GM19238 (cell line): ENCODE measurements at regions not wholly inside any gene's neighbourhood (a gene's known extent, or its start where the extent isn't known, plus 50 kb on each side); places are given as distances from the start of the nearest gene placed in this dataset.

Experiments
- DNase-seq: peaks from one replicate; pipeline ENCODE4 v3.0.0; 2011; ENCODE audit warnings: low spot score; ENCODE audit not compliant: insufficient read length

DNA sequence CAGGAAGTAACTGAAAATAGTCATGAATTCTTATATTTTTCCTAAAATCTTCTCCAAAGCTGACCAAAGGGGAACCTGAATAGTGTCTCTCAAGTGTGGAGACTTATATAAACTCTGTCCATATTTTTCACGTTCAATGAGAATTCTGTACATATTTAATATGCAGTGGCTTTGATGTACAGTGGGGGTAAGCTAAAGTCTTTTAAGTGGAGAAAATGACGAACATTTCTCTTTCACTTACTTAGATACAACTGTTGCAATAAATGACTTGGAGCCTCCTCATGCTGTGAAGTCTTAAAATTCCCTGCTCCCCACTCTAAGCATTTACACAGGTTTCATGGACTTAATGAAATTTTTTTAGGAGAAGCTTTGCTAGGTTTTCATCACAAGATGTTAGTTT, 1196.7 kb downstream of the EFNB2 start:
- DNase-seq: no peak

DNA sequence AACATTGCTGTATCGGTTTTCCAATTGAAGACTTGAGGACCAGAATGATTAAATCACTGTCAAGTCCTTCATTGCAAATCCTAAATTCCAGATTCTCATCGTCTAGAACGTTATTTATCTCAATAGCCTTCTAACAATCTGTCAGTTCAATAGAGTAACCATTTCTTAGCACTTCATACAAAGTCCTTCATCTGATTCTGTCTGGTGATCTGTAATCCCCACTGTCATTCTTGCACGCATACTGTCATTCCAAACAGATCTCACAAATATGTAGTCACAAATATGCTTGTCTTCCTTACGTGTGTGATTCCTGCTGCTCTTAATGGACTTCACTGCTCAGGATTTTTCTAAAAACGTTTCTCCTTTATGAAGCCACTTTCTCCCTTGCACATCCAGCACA, 1197.5 kb downstream of the EFNB2 start:
- no peak for DNase-seq

DNA sequence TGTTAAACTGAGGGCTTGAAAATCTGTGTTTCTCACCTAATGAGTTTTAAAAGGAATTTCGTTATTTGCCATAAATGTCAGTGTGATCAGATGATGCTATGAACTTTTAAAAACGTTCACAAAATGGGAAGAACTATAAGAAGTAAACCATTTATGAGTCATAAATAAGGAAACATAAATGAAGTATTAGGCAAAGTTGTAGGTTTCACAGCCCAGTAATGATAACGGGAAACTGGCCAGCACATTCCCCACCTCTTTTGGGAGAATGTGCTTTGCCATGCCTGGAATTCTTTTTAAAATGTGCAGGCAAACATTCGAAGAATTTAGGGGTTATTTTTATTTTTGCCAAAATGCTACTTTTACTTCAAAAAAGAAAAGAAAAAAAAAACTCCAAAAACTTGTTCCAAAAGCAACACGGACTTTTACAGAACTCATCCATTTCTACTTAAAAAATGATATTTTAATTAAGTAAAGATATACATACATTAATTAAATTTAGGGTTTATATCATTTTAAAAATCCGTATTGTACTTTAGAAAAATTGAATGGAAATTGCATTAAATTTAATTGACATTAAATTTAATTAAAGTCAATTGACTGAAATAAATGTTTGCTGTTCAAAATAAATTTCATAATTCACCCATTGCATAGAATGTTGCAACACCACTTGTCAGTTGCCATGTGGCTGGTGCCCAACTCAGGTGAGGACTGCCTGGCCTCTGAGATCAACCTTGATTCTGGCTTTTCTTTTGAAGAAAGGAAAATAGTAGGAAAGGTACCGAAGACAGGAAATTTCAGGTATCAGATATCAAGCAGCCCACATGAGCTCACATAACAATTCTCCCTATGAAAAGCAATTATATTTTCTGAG, 1198.5 kb downstream of the EFNB2 start:
- no peak for DNase-seq

DNA sequence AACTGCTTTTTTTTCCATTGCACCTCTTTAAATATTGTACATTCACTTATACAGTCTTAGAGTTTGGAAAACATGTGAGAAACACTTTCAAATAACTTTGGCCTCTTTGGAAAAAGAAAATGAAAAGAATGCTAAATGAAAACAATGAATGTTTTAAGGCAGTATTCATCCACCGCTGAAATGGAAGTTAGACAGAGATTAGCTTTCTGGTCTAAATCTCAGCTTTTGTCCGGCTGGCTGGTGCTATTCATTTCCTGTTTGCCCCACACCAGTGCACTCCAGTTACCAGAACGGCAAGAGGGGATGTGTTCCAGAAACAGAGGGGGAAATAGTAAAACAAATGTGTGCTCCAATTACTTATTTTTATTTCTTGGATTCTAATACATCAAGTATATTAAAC, 1201.3 kb downstream of the EFNB2 start:
- no peak for DNase-seq

DNA sequence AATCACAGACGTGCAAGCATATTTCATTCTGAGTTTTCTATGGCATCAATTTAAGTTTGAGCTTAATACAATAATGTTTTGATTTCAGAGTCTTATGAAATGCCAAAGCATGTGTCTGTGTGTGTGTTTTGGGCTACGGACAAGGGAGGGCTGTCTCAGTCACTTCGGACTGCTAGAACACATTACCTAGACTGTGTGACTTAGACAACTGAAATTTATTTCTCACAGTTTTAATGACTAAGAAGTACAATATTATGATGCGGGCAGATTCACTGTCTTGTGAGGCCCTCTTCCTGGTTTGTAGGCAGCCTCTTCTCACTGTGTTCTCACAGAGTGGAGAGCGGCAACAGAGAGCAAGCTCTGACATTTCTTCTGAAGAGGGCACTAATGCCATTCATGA, 1202.0 kb downstream of the EFNB2 start:
- DNase-seq: no peak

DNA sequence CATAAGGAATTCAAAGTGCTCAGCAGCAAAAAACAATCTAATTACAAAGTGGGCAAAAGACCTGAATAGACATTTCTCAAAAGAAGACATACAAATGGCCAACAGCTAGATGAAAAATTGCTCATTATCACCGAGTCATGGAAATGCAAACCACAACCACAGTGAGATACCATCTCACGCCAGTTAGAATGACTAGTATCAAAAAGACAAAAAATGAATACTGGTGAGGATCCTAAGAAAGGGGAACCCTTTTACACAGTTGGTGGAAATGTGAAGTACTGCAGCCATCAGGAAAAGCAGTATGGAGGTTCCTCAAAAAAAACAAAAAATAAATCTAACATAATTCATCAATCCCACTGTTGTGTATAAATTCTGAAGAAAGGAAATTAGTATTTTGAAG, 1206.1 kb downstream of the EFNB2 start:
- DNase-seq: no peak

DNA sequence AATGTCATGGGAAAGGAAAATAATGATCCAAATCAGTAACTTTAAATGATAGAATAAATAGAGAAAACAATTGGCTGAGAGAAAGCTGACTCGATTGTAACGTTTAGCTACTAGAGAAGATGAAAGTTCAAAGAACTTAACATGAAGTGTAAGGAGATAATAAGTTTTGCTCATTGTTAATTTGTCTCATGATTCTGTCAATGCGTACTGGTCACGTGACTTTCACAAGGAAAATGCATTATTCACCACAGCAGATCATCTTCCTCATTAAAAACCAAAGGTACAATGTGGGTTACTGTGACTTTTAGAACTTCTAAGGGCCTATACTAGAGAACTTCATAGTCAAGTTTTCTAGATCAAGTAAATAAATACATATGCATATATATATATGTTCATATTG, 1207.2 kb downstream of the EFNB2 start:
- DNase-seq: no peak

DNA sequence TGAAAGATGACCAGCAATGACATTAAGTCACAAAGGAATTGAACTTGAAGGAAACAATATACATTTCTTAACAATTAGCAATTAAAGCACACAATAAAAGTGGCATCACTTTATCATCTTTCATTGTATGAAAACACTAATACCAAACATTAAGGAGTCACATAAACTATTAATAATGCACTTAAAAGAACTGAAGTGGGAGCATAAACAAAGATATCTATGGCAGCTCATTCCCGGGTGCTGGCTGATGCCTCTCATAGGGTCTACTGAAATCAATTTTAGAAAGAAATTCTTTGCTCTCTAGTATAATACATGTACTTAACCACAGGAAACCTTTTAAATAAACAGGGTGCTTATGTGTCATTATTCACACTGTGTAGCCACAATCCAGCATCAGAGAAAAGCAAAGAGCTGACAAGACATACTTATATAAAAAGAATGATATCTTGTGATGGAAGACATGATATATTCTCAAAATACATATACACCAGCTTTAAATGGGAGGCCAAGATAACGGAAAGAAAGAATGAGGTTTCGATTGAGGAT, 1207.8 kb downstream of the EFNB2 start:
- no peak for DNase-seq

DNA sequence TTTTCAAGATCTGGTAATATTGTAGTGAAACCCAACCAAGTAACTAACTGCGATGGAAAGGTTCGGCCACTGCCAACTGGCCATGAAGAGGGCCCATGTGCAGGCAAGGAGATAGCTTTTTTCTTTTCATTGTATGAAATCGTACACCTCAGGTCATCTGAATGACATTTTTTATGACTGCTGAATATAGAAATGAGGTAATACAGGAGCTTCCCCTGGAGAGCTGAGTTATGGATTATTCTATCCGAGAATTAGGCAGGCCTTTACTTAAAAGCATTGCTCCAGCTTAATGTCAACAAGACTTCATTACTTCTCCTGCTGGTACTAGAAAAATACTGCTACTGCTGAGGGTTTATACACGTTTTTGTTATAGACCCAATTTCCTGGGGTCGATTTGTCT, 1215.6 kb downstream of the EFNB2 start:
- DNase-seq: no peak

DNA sequence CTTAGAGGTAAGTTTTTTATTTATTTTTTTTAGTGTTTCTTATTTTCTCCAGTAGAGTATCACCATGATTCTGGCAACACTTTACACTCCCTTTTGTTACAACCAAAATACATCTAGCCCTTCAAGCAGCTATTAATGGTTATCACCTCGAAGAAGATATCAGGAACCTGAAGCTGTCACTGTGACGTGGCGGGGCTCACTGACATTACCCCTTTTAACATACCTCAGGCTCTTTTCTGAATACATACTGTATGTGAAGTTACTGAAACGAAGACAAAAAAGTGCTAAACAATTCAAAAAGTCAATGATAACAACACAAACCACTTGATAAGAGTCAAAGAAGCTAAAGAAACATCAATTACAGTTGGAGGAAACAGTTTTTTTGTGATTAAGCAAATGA, 1218.7 kb downstream of the EFNB2 start:
- DNase-seq: no peak

DNA sequence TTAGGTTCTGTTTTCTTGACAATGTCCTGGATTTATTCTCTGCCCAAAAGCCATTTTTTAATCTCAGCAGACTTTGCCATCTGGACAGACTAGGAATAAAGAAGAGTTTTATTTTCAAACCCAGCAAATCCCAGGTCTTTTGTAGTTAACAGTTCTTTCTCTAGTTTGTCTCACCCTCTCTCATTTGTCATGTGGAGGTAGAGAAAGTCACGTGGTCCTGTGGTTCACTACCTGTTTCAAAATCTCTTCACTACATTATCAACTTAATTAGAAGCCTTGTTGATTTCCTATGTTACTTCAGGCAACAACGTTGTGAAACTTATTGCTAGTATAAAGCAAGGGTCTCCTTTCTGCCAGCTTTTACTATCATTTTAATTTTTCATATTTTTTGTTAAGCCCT, 1222.6 kb downstream of the EFNB2 start:
- no peak for DNase-seq

DNA sequence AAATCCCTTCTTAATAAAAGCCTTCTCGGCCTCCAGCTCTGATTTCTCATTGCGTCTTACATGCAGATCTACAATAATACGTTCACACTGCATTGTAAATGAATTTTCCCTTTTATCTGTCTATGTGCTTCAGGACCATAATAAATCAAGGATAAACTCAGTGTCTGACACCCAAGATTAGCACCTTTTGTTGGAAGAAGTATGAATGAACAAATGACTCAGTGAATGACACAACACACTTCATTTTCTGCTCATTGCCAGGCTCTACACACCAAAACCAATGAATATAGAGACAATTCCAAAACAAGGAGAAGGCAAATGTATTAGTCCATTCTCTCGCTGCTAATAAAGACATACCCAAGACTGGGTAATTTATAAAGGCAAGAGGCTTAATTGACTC, 1224.4 kb downstream of the EFNB2 start:
- DNase-seq: no peak

DNA sequence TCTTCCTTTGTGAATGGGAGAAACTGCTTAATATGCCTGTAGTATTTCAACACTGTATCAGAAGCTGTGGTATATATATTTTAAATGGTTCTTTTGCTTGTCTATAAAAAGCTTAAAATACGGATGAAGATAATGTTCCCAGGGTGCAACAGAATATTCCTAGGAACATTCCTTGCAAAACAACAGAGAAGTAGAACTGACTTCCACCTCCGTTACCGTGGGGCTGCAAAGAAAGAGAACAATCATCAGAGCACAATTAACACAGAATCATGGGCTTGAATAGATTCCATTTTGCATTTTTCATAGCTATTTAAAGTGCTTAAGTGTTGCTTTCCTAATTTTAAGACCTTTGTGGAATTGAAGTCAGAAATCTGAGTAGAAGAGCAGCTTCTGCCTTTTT, 1227.7 kb downstream of the EFNB2 start:
- DNase-seq: no peak

DNA sequence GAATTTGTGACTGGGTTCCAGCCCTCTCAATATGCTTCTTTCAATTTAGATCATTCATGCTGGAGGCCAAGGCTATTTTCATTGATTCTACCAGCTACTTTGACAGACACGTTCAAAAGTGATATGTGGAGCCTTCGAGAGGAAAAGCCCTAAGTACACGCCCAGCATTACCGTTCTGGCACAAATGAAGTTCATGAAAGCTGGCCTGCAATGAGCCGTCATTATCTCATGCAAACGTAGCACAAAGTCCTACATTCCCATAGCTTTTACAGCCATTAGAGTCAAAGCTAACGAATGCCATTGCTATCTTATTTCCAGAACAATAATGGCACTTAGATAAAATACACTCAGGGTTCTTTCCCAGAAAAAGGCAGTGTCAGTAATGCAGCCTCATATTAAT, 1237.6 kb downstream of the EFNB2 start:
- no peak for DNase-seq

DNA sequence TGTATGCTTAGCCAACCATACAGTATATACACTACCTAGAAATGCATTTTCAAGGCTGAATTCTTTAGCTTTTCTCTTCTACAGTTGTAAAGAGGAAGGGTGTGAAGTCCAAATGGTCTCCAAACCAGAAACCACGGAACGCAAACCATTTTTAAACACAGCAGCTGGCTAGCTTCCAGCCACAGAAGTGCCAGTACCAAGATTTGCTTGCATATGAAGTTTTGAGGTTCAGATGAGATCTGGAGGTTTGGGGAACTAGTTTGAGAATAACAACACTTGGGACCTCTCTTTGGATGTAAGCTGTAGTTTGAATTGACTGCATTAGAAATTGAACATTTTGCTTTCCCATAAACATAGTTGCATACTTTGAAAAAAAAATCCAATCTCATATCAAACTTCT, 1243.5 kb downstream of the EFNB2 start:
- no peak for DNase-seq

DNA sequence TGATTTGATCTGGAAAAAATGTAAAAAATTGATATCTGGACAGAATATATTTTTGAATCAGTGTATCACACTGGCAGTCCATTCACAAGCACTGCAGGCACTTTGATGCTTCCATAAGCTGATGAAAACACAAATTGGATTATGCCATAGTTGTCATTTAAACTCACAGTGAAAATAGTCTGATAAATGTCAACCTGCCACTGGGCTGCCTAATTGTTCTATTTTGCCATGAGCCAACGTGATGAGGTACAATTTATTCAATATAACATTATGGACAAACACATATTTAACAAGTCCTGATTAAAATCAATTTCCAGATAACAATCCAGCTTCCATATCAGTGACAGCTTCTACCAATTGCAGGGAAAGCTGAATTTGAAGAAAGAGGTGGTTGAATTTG, 1244.9 kb downstream of the EFNB2 start:
- DNase-seq: no peak

DNA sequence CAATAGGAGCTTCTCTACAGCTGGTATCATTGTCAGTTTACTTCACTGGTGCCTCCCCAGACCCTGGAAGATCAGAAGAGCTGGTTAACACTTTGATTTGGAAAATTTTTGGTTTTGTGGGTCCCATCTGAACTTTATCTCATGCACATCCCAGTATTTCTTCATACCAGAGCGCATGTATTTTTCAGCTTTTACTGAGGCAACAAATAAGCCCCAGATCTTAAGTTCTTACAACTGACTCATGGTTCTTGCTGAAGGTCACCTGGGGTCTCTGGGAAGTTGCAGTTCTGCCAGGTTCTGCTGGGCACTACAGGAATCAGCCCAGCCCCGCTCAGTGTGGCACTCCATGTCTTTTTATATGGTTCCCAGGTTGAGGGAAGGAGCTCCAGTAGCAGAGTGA, 1249.9 kb downstream of the EFNB2 start:
- no peak for DNase-seq

DNA sequence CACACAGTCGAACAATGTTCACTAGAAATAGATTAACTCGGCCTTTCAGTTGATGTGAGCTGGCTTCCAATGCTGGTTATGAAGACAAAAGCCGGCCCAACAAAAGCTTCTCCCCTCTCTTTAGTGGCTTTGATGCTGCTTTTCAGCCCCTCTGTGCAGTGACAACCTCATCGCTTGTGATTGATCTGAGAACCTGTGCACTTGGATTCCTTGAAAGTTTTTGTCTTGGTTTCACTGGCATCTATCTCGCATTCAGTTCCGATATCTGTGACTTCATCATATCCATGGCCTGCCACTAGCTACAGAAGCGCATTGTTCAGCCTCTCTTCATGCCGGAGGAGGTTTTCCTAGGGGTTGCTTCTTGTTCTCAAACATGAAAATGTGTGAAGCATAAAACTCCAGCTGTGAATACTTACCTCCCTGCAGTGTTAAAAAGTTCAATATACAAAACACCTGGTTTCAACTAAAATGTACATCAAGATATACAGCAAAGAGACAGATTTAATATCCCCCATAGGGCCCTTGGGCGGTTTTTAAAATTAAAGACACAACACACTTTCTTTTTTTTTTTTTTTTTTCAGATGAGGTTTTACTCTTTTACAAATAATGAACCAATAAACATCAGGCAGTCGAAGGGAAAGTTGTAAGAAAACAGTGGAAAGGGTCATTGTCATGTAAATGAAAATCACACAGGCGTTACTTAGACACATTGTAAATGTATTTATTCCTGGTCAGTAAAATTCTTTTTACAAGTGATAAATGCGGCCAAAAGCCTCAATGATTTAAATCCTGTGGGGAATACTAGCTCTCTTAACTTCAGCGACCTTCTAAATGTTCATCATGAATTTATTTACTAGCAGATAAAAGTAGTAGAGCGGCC, 1252.8 kb downstream of the EFNB2 start:
- no peak for DNase-seq

DNA sequence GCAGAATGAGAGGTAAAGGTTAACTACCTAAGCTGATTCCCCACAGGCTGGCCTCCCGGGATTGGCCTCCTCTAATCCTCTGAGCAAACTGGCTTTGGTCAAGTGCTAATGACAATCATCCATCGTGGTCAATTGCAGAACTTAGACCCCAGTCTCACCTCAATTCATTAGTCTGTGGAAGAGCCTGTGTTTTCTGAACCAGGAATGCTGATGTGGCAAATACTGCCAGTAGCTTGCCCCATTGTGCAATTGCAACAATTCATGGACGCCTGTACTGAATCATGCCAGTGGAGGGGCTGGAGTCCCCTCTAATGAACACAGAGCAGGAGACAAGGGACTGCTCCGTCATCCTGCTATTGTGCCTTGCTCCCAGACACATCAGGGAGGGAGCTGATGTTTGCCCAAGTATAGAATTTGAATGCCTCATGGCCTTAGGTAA, 1256.5 kb downstream of the EFNB2 start:
- no peak for DNase-seq

DNA sequence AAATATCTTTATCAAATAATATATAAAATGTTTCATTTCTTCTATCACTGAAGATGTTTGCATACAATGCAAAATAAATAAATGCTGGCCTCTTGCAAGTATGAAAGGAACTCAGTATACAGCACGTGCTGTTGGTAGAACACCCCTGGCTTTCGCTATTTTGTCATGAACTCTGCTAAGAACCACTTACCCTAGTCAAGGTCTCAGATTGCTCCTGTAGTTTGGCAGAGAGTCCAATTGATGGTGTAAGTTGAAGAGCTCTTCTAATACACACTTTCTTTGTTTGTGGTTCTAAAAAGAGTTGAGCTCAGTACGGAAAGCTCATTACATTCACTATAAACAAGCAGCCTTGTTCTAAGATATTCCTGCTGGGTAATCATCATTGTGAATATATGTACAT, 1258.9 kb downstream of the EFNB2 start:
- no peak for DNase-seq

DNA sequence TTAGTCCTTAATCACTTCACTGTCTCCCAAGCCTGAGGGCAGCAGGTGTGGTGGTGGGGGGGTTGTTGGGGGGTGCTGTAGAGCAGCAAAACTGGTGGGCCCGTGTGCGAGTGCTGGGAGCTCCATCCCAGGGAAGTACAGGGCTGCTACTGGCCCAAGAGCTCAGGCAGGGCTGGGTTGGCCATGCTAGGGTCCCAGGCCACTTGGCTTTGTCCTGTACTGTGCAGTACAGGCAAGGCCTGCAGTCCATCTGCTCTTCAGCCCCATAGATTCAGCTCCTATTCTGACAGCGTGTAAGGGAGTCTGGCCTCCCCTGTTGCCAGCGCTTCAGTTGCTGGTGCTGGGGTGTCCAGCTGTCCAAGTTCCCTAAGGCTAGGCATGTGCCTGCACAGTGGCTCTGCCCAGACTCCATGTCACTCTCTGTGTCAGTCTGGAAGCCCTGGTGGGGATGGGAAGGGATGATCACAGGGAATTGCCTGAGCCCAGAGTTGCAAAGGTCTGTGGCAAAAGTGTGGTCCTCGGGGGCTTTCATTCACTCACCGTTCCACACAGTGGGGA, 1261.7 kb downstream of the EFNB2 start:
- DNase-seq: no peak
